Peyer's patch (tissue), 4 donors: ENCODE measurements at regions not wholly inside any gene's neighbourhood (a gene's known extent, or its start where the extent isn't known, plus 50 kb on each side); places are given as distances from the start of the nearest gene placed in this dataset.

Experiments
- CTCF ChIP-seq, 6 experiments: fragments of 450-650 bp in 4 of 6; fragments of 200-600 bp in 2 of 6; sonication (generic) in 1 of 6; IDR thresholded peaks; one replicate each; pipeline ENCODE4 v1.5.1; 2017 to 2019; ENCODE audit warnings: antibody characterized with exemption in 6 of 6, mild to moderate bottlenecking in 3 of 6, moderate library complexity in 1 of 6
- POLR2A ChIP-seq, 2 donors: fragments of 450-650 bp; IDR thresholded peaks; one replicate each; pipeline ENCODE4 v1.5.1; 2017; ENCODE audit warnings: antibody characterized with exemption in 2 of 2, mild to moderate bottlenecking in 2 of 2, moderate library complexity in 2 of 2

- TF ChIP-seq CTCF (IDR thresholded peaks at IDR 0.05) (no peak), POLR2A (IDR thresholded peaks at IDR 0.05) (no peak)
Measured at GRCh38 chr5:36452424-36453006, 150.8 kb upstream of the RANBP3L start.
